ENCODE measurements at regions not wholly inside any gene's neighbourhood (a gene's known extent, or its start where the extent isn't known, plus 50 kb on each side); places are given as distances from the start of the nearest gene placed in this dataset.

DNA sequence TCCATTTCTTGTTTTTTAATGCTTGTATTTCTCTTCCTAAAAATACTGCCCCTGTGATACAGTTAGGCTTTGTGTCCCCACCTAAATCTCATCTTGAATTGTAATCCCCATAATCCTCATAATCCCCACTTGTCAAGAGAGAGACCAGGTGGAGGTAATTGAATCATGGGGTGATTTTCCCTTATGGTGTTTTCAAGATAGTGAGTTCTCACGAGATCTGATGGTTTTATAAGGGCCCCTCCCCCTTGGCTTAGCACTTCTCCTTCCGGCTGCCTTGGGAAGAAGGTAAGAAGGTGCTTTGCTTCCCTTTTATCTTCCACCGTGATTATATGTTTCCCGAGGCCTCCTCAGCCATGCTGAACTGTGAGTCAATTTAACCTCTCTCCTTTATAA, 227.4 kb downstream of the MAN2A1 start:
- Mint-ChIP-seq H3K27ac (no peak overlapping the region), H3K4me1 (ENCODE audit: low read depth in 2 of 2) (peaks cover 8 to 9% of the 10 kb centered on the region in 2 donors), H3K27me3 (no peaks in the 10 kb centered on the region), H3K4me3 (no peak overlapping the region), H3K9me3 (no peaks in the 10 kb centered on the region), H3K36me3 (ENCODE audit: insufficient read depth) (no peaks in the 10 kb centered on the region)
- ATAC-seq (replicated peaks) (no peak), DNase-seq (no peak)

DNA sequence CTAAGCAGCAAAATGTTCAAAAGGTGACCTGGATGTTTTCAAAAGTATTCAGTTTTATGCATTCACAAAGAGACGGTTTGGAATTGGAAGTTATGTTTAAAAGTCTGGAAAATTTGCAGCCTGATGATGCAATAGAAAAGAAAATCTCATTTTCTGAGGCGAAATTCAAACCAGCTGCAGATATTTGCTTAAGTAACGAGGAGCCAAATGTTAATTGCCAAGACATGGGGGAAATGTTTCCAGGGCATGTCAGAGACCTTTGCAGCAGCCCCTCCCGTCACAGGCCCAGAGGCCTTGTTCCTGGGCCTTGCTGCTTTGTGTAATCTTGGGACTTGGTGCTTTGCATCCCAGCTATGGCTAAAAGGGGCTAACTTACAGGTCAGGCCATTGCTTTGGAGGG, 228.2 kb downstream of the MAN2A1 start:
- no peaks in the 10 kb centered on the region for H3K27me3 Mint-ChIP-seq
- H3K27ac Mint-ChIP-seq: no peak overlapping the region
- no peaks in the 10 kb centered on the region for H3K9me3 Mint-ChIP-seq
- ATAC-seq (replicated peaks) (no peak), DNase-seq (no peak)
- peaks cover 15 to 16% of the 10 kb centered on the region in 2 donors for H3K4me1 Mint-ChIP-seq (ENCODE audit: low read depth in 2 of 2)
- H3K36me3 Mint-ChIP-seq (ENCODE audit: insufficient read depth): no peaks in the 10 kb centered on the region
- H3K4me3 Mint-ChIP-seq: no peak overlapping the region

DNA sequence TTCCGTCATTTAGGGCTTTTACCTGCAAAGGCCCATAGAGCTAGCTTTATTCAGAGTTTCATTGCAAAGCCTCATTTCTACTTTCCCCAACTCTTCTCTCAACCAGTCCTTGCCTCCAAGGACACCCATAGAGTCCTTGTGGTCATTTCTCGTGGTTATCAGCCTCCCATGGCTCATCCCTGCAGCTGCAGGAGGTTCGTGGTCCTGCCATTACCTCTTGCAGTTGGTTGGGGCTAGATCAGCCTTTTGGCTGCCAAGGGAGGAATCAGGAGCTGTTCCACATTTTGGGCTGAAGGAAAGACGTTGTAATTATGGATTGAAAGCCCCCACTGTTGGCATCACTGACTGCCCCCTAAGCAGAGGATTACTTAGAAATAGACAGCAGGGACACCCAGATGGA, 231.0 kb downstream of the MAN2A1 start:
- H3K36me3 Mint-ChIP-seq (ENCODE audit: insufficient read depth): no peaks in the 10 kb centered on the region
- no peak overlapping the region for H3K27ac Mint-ChIP-seq
- H3K27me3 Mint-ChIP-seq: peaks cover 0 to 9% of the 10 kb centered on the region in 2 donors
- ATAC-seq (replicated peaks) (no peak), DNase-seq (no peak)
- no peaks in the 10 kb centered on the region for H3K9me3 Mint-ChIP-seq
- peak overlapping the region in 1 of 2 donors; percentile 18 for H3K4me3 Mint-ChIP-seq
- peaks cover 16 to 17% of the 10 kb centered on the region in 2 donors for H3K4me1 Mint-ChIP-seq (ENCODE audit: low read depth in 2 of 2)

DNA sequence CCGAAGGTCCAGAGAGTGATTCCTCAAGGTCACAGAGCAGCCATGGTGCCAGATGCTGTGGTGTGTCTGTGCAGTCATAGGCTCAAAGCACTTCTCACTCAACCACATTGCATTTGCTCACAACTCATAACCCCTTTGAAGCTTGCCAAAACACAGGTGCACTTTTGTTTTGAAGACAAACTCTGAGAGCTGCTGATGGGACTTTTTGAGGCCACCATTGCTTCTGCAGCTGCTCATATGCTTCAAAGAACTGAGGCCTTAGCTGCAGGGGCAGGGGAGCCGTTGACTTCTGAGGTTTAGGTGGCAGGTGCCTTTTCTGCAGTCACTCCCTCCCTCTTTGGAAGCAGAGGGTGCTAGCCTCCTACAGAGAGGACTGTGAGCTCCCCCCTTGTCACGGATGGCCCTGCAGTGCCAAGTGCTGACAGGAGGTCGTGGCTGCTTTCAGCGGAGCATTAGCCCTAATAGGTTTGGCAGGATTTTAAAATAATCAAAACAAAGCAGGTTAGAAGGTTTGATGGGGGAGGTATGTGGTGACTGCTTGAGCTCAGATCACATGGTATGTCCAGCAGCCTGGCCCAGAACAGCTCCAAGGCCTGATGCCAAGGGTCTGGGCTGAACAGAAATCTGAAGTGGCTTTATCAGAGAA, 232.1 kb downstream of the MAN2A1 start:
- peaks cover 0 to 10% of the 10 kb centered on the region in 2 donors for H3K27me3 Mint-ChIP-seq
- H3K4me1 Mint-ChIP-seq (ENCODE audit: low read depth in 2 of 2): peaks cover 16 to 17% of the 10 kb centered on the region in 2 donors
- H3K27ac Mint-ChIP-seq: peak overlapping the region; percentile 0 to 93
- H3K36me3 Mint-ChIP-seq (ENCODE audit: insufficient read depth): no peaks in the 10 kb centered on the region
- H3K4me3 Mint-ChIP-seq: peak overlapping the region; percentile 36 to 52
- H3K9me3 Mint-ChIP-seq: no peaks in the 10 kb centered on the region
- peak; percentile 79 for ATAC-seq (replicated peaks)
- peak; percentile 4 to 25 (median 11) for DNase-seq

DNA sequence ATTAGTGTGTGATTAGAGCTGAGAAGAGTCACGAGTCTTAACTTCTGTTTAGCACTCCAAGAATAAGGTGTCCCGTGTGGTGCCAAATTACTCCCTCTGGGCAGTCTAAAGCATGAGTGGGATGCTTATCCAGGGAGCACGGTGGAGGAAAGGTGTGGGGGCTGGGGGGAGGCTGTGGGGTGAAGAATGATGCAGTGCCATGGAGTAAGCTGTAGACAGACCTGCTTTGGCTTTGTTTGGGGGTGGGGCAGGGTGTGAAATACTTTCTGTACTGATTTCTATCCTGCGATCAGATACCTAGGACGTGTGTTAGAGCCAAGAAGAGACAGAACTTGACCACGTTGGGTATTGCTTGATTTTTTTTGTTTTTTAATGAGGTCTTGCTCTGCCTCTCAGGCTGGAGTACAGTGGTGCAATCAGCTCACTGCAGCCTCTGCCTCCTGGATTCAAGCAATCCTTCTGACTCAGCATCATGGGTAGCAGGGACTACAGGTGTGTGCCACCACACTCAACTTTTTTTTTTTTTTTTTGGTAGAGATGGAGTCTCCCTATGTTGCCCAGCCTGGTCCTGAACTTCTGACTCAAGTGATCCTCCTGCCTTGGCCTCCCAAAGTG, 232.8 kb downstream of the MAN2A1 start:
- Mint-ChIP-seq H3K27me3 (peaks cover 0 to 10% of the 10 kb centered on the region in 2 donors), H3K36me3 (ENCODE audit: insufficient read depth) (no peaks in the 10 kb centered on the region), H3K4me1 (ENCODE audit: low read depth in 2 of 2) (peaks cover 16 to 17% of the 10 kb centered on the region in 2 donors), H3K4me3 (peak overlapping the region; percentile 36 to 52), H3K9me3 (no peaks in the 10 kb centered on the region), H3K27ac (peak overlapping the region; percentile 0 to 93)
- ATAC-seq (replicated peaks) (peak; percentile 27), DNase-seq (no peak)

DNA sequence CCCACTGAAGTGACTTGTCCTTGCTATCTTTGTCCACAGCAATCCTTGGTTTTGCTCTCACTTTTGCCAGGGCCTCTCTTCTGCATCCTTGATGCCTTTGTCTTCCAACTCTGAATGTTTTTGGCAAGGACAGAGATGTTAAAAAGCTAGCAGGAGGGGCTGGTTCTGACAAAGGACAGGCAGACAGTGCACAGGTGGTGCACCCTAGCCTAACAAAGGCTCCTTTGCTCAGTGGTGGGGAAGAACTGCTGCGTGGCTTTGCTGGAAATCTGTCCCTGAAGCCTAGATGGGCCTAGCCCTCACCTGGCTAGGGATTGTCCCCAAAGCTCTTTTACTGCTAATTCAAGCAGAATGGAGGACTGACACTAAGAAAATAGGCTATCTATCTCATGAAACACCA, 233.5 kb downstream of the MAN2A1 start:
- ATAC-seq (replicated peaks) (no peak), DNase-seq (no peak)
- H3K27me3 Mint-ChIP-seq: peaks cover 0 to 10% of the 10 kb centered on the region in 2 donors
- peak overlapping the region in 1 of 2 donors; percentile 6 for H3K4me3 Mint-ChIP-seq
- peak overlapping the region; percentile 21 to 67 for H3K27ac Mint-ChIP-seq
- H3K36me3 Mint-ChIP-seq (ENCODE audit: insufficient read depth): no peaks in the 10 kb centered on the region
- H3K4me1 Mint-ChIP-seq (ENCODE audit: low read depth in 2 of 2): peaks cover 16 to 17% of the 10 kb centered on the region in 2 donors
- H3K9me3 Mint-ChIP-seq: no peaks in the 10 kb centered on the region

DNA sequence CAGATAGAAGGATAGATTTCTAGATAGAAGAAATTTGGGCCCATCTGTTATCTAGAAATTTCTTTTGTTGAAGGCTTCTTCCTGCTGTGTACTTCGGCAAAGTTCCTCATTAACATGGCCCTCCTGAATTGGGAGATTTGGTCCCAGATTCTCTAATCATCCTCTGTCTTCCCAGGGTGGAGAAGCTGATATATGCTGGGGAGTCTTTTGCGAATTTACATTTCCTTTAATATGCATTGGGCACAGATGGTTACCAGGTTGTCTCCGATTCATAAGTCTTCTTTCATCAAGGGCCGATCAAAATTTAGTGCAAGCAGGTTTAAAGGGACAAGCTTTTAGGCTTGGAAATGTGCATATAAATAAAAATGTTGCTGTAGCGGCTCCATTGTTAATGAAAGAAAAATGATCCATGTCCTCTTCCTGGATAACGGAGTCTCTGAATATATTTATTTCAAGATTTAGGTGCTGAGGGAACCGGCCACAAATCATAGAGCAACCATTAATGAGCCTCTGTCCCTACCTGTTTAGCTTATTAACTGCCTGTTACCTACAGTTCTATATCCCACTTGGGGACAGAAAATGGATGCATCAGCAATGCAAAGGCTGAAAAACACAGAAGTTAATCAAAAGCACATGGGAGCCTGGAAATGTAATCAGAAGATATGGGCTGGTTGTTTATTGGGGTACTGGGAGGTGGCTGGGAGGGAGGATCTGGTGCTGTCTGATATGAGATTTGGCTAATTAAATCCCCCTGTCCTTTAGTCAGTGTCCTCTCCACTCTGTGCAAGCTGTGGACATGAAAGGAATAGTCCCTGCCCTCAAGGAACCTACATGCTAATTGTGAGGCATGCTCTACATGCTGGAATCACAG, 234.7 kb downstream of the MAN2A1 start:
- no peak overlapping the region for H3K4me3 Mint-ChIP-seq
- ATAC-seq (replicated peaks) (no peak), DNase-seq (no peak)
- peaks cover 16 to 17% of the 10 kb centered on the region in 2 donors for H3K4me1 Mint-ChIP-seq (ENCODE audit: low read depth in 2 of 2)
- no peaks in the 10 kb centered on the region for H3K36me3 Mint-ChIP-seq (ENCODE audit: insufficient read depth)
- H3K9me3 Mint-ChIP-seq: no peaks in the 10 kb centered on the region
- no peak overlapping the region for H3K27ac Mint-ChIP-seq
- peaks cover 0 to 10% of the 10 kb centered on the region in 2 donors for H3K27me3 Mint-ChIP-seq

DNA sequence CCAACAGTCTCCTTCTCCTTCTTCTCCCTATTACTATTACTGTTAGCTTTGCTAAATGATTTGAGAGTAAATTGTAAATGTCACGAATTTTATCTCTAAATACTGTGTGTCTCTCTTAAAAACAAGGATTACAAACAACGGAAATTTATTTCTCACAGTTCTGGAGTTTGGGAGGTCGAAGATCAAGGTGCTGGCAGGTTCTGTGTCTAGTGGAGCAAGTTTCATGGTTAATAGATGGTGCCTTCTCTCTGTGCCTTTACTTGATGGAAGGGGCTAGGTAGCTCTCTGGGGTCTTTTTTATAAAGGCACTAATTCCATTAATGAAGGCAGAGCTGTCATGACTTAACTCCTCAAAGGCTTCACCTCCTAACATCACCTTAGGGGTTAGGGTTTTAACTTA, 237.9 kb downstream of the MAN2A1 start:
- peaks cover 0 to 10% of the 10 kb centered on the region in 2 donors for H3K27me3 Mint-ChIP-seq
- no peak overlapping the region for H3K4me3 Mint-ChIP-seq
- H3K4me1 Mint-ChIP-seq (ENCODE audit: low read depth in 2 of 2): peaks cover 2 to 4% of the 10 kb centered on the region in 2 donors
- ATAC-seq (replicated peaks) (no peak), DNase-seq (no peak)
- no peaks in the 10 kb centered on the region for H3K36me3 Mint-ChIP-seq (ENCODE audit: insufficient read depth)
- H3K27ac Mint-ChIP-seq: no peak overlapping the region
- no peaks in the 10 kb centered on the region for H3K9me3 Mint-ChIP-seq

DNA sequence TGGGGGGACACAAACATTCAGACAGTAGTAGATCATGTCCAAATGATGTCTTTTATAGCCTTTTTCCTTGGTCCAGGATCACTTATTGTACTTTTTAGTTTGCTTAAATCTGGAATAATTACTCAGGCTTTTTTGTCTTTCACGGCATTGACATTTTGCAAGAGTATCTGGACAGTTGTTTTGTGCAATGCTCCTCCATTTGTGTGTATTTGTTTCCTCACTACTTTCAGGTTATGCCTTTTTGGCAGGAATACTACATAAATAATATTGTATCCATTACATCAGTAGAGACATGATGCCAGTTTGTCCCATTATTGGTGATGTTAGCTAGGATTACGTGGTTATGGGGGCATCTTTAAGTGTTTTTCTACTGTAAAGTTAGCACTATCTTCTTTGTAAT, 238.3 kb downstream of the MAN2A1 start:
- Mint-ChIP-seq H3K27me3 (peaks cover 0 to 10% of the 10 kb centered on the region in 2 donors), H3K4me3 (no peak overlapping the region), H3K36me3 (ENCODE audit: insufficient read depth) (no peaks in the 10 kb centered on the region), H3K27ac (no peak overlapping the region), H3K4me1 (ENCODE audit: low read depth in 2 of 2) (peaks cover 0 to 2% of the 10 kb centered on the region in 2 donors), H3K9me3 (no peaks in the 10 kb centered on the region)
- ATAC-seq (replicated peaks) (no peak), DNase-seq (no peak)

DNA sequence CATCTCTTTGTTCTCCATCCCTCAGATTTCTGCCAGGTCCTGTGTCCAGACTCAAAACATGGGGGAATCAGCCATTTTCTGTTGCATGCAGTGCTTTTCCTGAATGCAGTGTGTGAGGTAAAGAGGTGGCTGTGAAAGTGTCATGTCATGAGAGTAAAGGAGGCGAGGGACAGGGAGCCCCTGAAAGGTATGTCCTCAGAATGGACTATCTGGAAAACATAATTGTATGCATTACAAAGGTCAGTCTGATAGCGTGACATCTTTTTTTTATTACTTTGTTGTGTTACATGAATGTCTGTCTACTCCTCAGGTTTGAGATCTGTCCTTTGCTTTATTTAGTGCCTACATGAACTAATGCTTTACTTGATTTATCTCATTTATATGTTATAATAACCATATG, 239.1 kb downstream of the MAN2A1 start:
- H3K27ac Mint-ChIP-seq: no peak overlapping the region
- no peaks in the 10 kb centered on the region for H3K9me3 Mint-ChIP-seq
- DNase-seq (no peak), ATAC-seq (replicated peaks) (no peak)
- H3K4me3 Mint-ChIP-seq: no peak overlapping the region
- peaks cover 0 to 10% of the 10 kb centered on the region in 2 donors for H3K27me3 Mint-ChIP-seq
- H3K36me3 Mint-ChIP-seq (ENCODE audit: insufficient read depth): no peaks in the 10 kb centered on the region
- no peaks in the 10 kb centered on the region for H3K4me1 Mint-ChIP-seq (ENCODE audit: low read depth in 2 of 2)

DNA sequence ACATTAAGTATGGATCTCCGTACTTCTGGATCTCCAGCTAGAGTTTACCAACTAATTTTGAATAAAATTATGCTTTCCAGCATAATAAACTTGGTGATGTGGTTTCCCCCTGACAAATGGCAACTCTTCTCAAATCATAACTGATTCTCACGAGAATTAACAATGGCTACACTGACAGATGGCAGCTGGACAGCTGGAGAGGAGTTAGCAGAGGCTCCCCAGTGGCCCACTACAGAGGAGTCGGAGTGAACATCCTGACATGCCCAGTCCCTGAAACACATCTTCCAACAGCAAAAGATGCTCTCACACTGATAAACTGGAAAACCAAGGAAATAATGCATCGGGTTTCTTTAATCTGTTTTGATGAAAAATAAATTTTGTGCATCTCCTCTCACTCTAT, 239.6 kb downstream of the MAN2A1 start:
- Mint-ChIP-seq H3K36me3 (ENCODE audit: insufficient read depth) (no peaks in the 10 kb centered on the region), H3K4me1 (ENCODE audit: low read depth in 2 of 2) (no peaks in the 10 kb centered on the region), H3K27me3 (peaks cover 0 to 10% of the 10 kb centered on the region in 2 donors), H3K27ac (no peak overlapping the region), H3K9me3 (no peaks in the 10 kb centered on the region), H3K4me3 (no peak overlapping the region)
- ATAC-seq (replicated peaks) (no peak), DNase-seq (no peak)

DNA sequence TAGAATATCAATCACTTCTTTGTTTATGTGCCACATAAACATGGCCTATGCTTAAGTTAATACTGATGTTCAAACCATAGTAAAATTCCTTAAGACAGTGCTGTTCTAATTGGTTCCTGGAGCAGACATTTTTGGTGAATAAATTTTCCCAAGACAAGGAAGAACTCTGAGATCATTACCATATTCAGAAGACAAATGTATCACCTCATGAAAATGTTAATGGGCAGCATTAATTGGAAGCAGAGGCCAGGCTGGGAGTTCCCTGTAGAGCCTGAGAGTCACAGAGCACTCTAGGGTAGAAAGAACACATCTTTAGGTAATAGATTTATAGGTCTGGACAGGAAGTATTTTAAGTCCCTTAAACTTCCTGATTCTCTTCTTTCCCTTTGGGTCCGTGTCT, 240.2 kb downstream of the MAN2A1 start:
- Mint-ChIP-seq H3K27ac (no peak overlapping the region), H3K4me3 (no peak overlapping the region), H3K4me1 (ENCODE audit: low read depth in 2 of 2) (no peaks in the 10 kb centered on the region), H3K36me3 (ENCODE audit: insufficient read depth) (no peaks in the 10 kb centered on the region), H3K27me3 (peaks cover 0 to 9% of the 10 kb centered on the region in 2 donors), H3K9me3 (no peaks in the 10 kb centered on the region)
- ATAC-seq (replicated peaks): no peak
- no peak for DNase-seq

DNA sequence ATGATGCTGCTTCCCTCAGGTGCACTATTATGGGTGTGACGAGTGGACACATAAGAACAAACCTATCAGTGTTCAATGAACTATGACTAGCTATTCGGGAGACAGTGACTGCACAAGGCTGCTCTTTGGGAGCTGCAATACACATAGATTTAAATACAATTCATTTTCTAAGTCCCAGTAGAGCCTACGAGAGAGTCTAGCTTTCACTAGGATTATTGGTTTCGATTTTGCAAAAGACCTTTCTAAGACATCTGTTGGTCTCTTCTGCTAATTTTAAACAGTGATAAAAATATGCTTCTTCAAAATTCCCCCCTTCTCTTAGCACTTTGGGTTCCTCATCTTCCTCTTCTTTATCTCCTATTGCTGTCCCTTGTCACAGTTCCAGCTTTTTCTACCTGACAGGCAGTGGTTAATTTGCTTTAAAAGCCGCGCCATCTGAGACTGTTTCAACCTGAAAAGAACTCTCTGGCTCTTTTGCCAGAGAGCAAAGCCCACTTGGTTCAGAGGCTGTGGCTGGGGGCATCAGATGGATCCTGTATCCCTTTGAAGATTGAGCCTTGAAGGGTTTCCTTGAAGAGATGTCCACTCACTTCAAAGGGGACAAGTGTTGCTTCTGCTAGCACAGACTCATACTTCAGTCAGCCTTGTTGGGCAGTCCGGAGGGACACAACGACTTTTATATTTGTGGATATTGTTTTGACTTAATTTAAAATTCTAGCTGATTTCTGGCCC, 241.5 kb downstream of the MAN2A1 start:
- no peaks in the 10 kb centered on the region for H3K9me3 Mint-ChIP-seq
- ATAC-seq (replicated peaks): no peak
- H3K36me3 Mint-ChIP-seq (ENCODE audit: insufficient read depth): no peaks in the 10 kb centered on the region
- no peak for DNase-seq
- H3K27ac Mint-ChIP-seq: no peak overlapping the region
- no peaks in the 10 kb centered on the region for H3K27me3 Mint-ChIP-seq
- peaks cover 0 to 2% of the 10 kb centered on the region in 2 donors for H3K4me1 Mint-ChIP-seq (ENCODE audit: low read depth in 2 of 2)
- peak overlapping the region in 1 of 2 donors; percentile 47 for H3K4me3 Mint-ChIP-seq
